GM12891 (cell line): ENCODE measurements at regions not wholly inside any gene's neighbourhood (a gene's known extent, or its start where the extent isn't known, plus 50 kb on each side); places are given as distances from the start of the nearest gene placed in this dataset.

Source experiments
- POLR2A ChIP-seq: IDR thresholded peaks from 2 replicates; pipeline ENCODE4 v1.6.1; 2011; ENCODE audit warnings: low read depth, low read length, control low read depth
- TAF1 ChIP-seq: IDR thresholded peaks from 2 replicates; pipeline ENCODE4 v1.6.1; 2011; ENCODE audit warnings: low read depth, low read length, control low read depth

DNA sequence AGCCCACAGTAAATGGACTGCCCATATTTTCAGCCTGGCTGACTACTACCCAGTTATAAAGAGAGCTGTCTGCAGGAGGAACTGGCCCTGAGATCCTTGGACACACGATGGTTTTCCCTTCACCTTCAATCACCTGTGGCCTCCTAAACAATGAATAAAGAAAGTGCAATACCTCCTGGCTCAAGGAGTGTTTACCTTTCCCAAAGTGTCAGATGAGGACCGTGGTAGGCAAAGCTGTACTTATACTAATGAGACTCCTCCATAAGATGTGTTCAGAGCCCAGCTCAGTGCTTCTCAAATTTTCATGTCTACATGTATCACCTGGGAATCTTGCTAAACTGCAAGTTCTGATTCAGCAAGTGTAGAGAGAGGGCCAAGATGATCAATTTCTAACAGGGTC is 284.5 kb upstream of the VLDLR start:
- no peak for TF ChIP-seq TAF1
- no peak for TF ChIP-seq POLR2A
